GM12878 (cell line): ENCODE measurements at regions not wholly inside any gene's neighbourhood (a gene's known extent, or its start where the extent isn't known, plus 50 kb on each side); places are given as distances from the start of the nearest gene placed in this dataset.

Experiments used
- ATAC-seq: fragments of 200-7000 bp; cut with Tn5 transposase; 3 replicates; pipeline ENCODE4 v1.9.1; 2020; ENCODE audit warnings: mild to moderate bottlenecking, moderate library complexity
- BruUV-seq: library from RNA; stranded (reverse); fragments of 400-500 nt; replicated peaks from 2 replicates; lab custom pipeline; 2021; lab: Mats Ljungman, UMichigan
- CTCF ChIA-PET: fragments of 300-600 bp; sonication (Branson Sonifier 250); formaldehyde crosslinking; extraction: SDS; loops from one replicate; lab custom pipeline; 2021; ENCODE audit warnings: inconsistent platforms; lab: Yijun Ruan, JAX
- POLR2A ChIA-PET: fragments of 350-600 bp; formaldehyde crosslinking; extraction: SDS; loops from one replicate; lab custom pipeline; 2021; ENCODE audit warnings: inconsistent platforms; lab: Charles Lee
- RAD21 ChIA-PET: fragments of 300-600 bp; sonication (Branson Sonifier 250); formaldehyde crosslinking; loops from one replicate; lab custom pipeline; 2023; ENCODE audit warnings: antibody characterized with exemption; ENCODE audit not compliant: unreplicated experiment; lab: Charles Lee
- SMC1A ChIA-PET: fragments of 300-600 bp; sonication (Branson Sonifier 250); formaldehyde crosslinking; loops from one replicate; lab custom pipeline; 2023; ENCODE audit not compliant: unreplicated experiment, uncharacterized antibody; lab: Charles Lee
- DNase-seq: peaks from one replicate; pipeline ENCODE4 v3.0.0-alpha.2; 2011; ENCODE audit warnings: low read depth, low spot score
- FAIRE-seq: peaks from 3 replicates; lab custom pipeline; 2011; peaks lifted over from hg19 to GRCh38; lab: Jason Lieb, UNC
- H2AFZ ChIP-seq: 2 replicates; pipeline ENCODE4 v1.6.0; 2011; ENCODE audit warnings: low read depth, low read length, control low read depth; ENCODE audit not compliant: control insufficient read depth
- H3K27ac ChIP-seq: 2 replicates; pipeline ENCODE4 v1.5.1; 2011; ENCODE audit warnings: control low read depth; ENCODE audit not compliant: control insufficient read depth, insufficient read depth
- H3K27me3 ChIP-seq, 2 experiments: replicated peaks in 1 of 2; 2 replicates each; pipeline versions ENCODE4 v1.6.0 to v1.6.1; 2011; ENCODE audit warnings: low read length in 1 of 2; ENCODE audit not compliant: control insufficient read depth in 2 of 2, insufficient read depth in 2 of 2
- H3K36me3 ChIP-seq, 2 experiments: 2 replicates each; pipeline ENCODE4 v1.5.1; 2011; ENCODE audit warnings: low read length in 1 of 2; ENCODE audit not compliant: control insufficient read depth in 2 of 2, insufficient read depth in 2 of 2
- H3K4me1 ChIP-seq: 2 replicates; pipeline ENCODE4 v1.6.1; 2011; ENCODE audit warnings: mild to moderate bottlenecking, low read length, moderate library complexity, mixed read lengths; ENCODE audit not compliant: control insufficient read depth, insufficient read depth
- H3K4me2 ChIP-seq: 2 replicates; pipeline ENCODE4 v1.6.0; 2011; ENCODE audit warnings: control low read depth; ENCODE audit not compliant: control insufficient read depth, insufficient read depth
- H3K4me3 ChIP-seq: fragments of 200-600 bp; sonication (generic); 2 replicates; pipeline ENCODE4 v1.5.1; 2016
- H3K79me2 ChIP-seq: 2 replicates; pipeline ENCODE4 v1.6.0; 2011; ENCODE audit warnings: low read length; ENCODE audit not compliant: control insufficient read depth, insufficient read depth
- H3K9ac ChIP-seq: 2 replicates; pipeline ENCODE4 v1.8.0; 2011; ENCODE audit warnings: low read length, control low read depth, mixed read lengths; ENCODE audit not compliant: control insufficient read depth, insufficient read depth
- H3K9me3 ChIP-seq: replicated peaks from 3 replicates; pipeline ENCODE4 v1.5.1; 2011; ENCODE audit warnings: mild to moderate bottlenecking, low read length; ENCODE audit not compliant: control insufficient read depth, insufficient read depth
- H4K20me1 ChIP-seq: 2 replicates; pipeline ENCODE4 v1.6.0; 2011; ENCODE audit not compliant: control insufficient read depth, insufficient read depth
- CBFB ChIP-seq: IDR thresholded peaks from 2 replicates; pipeline ENCODE4 v1.6.1; 2016; ENCODE audit warnings: antibody characterized with exemption, low read depth
- FOXM1 ChIP-seq: IDR thresholded peaks from 2 replicates; pipeline ENCODE4 v1.6.1; 2012; ENCODE audit warnings: low read depth, mild to moderate bottlenecking, inconsistent platforms, low read length, moderate library complexity
- HDAC6 ChIP-seq: fragments of 200-600 bp; sonication (generic); IDR thresholded peaks from one replicate; pipeline ENCODE4 v1.8.0; 2017; ENCODE audit warnings: antibody characterized with exemption; ENCODE audit not compliant: unreplicated experiment
- JUND ChIP-seq: IDR thresholded peaks from 2 replicates; pipeline ENCODE4 v1.6.1; 2012; ENCODE audit warnings: low read depth, mild to moderate bottlenecking, low read length, improper control_type of control experiment, moderate library complexity
- MEF2A ChIP-seq: IDR thresholded peaks from 2 replicates; pipeline ENCODE4 v1.6.1; 2011; ENCODE audit warnings: low read depth, mild to moderate bottlenecking, low read length, moderate library complexity; ENCODE audit not compliant: insufficient read depth
- MTA3 ChIP-seq: IDR thresholded peaks from 2 replicates; pipeline ENCODE4 v1.6.1; 2012; ENCODE audit warnings: low read length, inconsistent platforms, borderline replicate concordance
- NFXL1 ChIP-seq: fragments of 450-650 bp; IDR thresholded peaks from 2 replicates; pipeline ENCODE4 v1.6.1; 2017; ENCODE audit warnings: antibody characterized with exemption, mild to moderate bottlenecking, borderline replicate concordance
- SRF ChIP-seq, 2 experiments: IDR thresholded peaks; 2 replicates each; pipeline ENCODE4 v1.6.1; 2011; ENCODE audit warnings: low read depth in 2 of 2, low read length in 2 of 2, mild to moderate bottlenecking in 1 of 2, moderate library complexity in 1 of 2
- SUPT20H ChIP-seq: IDR thresholded peaks from 2 replicates; pipeline ENCODE4 v1.6.1; 2011; ENCODE audit warnings: low read depth, mild to moderate bottlenecking, low read length, moderate library complexity, borderline replicate concordance; ENCODE audit not compliant: control insufficient read depth
- TCF3 ChIP-seq: IDR thresholded peaks from 2 replicates; pipeline ENCODE4 v1.6.1; 2012; ENCODE audit warnings: low read depth, mild to moderate bottlenecking, low read length, borderline replicate concordance; ENCODE audit not compliant: insufficient read depth
- ZNF622 ChIP-seq: fragments of 450-650 bp; IDR thresholded peaks from 2 replicates; pipeline ENCODE4 v1.6.1; 2017; ENCODE audit warnings: mild to moderate bottlenecking, inconsistent platforms
- WGBS: methylation state at CpG from one replicate; pipeline ENCODE4 v1.1.6; 2016; ENCODE audit warnings: low lambda C conversion rate; ENCODE audit not compliant: insufficient replicate concordance, insufficient coverage; ENCODE audit errors: missing lambda C conversion rate; 5-methylcytosine and 5-hydroxymethylcytosine counted together
- in situ Hi-C: fragments of 300-500 bp; cut with MboI; formaldehyde crosslinking; loops from 9 replicates; pipeline ENCODE4 v1.14.3; 2018; ENCODE audit warnings: mixed read lengths
- intact Hi-C: fragments of 100-400 bp; cut with micrococcal nuclease; formaldehyde crosslinking; loops from one replicate; pipeline ENCODE4 v1.14.2; 2022; ENCODE audit not compliant: unreplicated experiment

GRCh38 chr2:139000131-139000785 lies 220.1 kb upstream of the NXPH2 start:
- RAD21 ChIA-PET = no interaction called here
- Histone ChIP-seq H3K27me3 (no peaks in the 10 kb centered on the region), H3K4me2 (no peak overlapping the region), H2AFZ (no peak overlapping the region), H3K27ac (no peak overlapping the region), H3K4me3 (no peak overlapping the region), H3K79me2 (no peaks in the 10 kb centered on the region), H3K9ac (no peak overlapping the region), H3K9me3 (no peaks in the 10 kb centered on the region), H4K20me1 (no peaks in the 10 kb centered on the region), H3K36me3 (no peaks in the 10 kb centered on the region), H3K4me1 (no peaks in the 10 kb centered on the region)
- 17% methylated on average over 6 of the region's 6 CpGs for WGBS
- POLR2A ChIA-PET = no interaction called here
- DNase-seq (no peak), FAIRE-seq (no peak), ATAC-seq (no peak)
- CTCF ChIA-PET = interaction anchor here (0.7 kb wide), 1 partner anchor 1102 kb away, joined by 3 read pairs; no protein-coding TSS in a partner anchor
- in situ Hi-C loops = no loop called here
- BruUV-seq = no TSS peak
- intact Hi-C loops = no loop called here
- SMC1A ChIA-PET = interaction anchor here (1.0 kb wide), 1 partner anchor 10 kb away, joined by 4 read pairs; no protein-coding TSS in a partner anchor
- TF ChIP-seq MTA3 (no peak), HDAC6 (no peak), JUND (no peak), ZNF622 (no peak), FOXM1 (no peak), MEF2A (no peak), NFXL1 (no peak), TCF3 (no peak), SUPT20H (no peak), SRF (IDR thresholded peaks at IDR 0.05; ENCODE audit: low read depth in 2 of 2, low read length in 2 of 2) (no peak), CBFB (no peak)
